SU-DHL-6 (cell line): ENCODE measurements at regions not wholly inside any gene's neighbourhood (a gene's known extent, or its start where the extent isn't known, plus 50 kb on each side); places are given as distances from the start of the nearest gene placed in this dataset.

ENCODE experiments used
- CTCF ChIP-seq: fragments of 200-600 bp; sonication (generic); IDR thresholded peaks from one replicate; pipeline ENCODE4 v1.5.1; 2017; ENCODE audit warnings: antibody characterized with exemption, mild to moderate bottlenecking, low read length, moderate library complexity; ENCODE audit not compliant: insufficient read depth, poor library complexity, severe bottlenecking
- EZH2phosphoT487 ChIP-seq: fragments of 200-600 bp; sonication (generic), shearing (Covaris generic); conservative IDR thresholded peaks from 2 replicates; pipeline ENCODE4 v1.6.1; 2018; ENCODE audit warnings: mild to moderate bottlenecking, antibody characterized with exemption, low read length, moderate library complexity, mixed read lengths

DNA sequence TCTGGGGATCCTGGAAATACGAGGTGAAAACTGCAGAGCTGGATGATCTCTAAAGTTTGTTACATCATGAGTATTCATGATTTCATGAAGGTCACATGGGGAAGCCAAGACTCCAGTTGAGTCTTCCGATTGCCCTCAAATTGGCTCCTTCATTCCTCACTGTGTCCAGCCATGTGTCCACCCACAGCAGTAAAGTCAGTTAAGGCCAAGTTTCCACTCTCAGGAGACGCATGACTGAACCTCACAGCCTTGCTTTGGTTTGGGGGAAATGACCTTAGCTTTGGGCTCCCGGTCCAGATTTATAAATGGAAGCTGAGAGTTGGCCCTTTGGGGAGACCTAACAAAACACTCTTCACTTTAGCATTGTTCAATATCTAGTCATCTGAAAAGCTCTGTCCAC, 289.7 kb upstream of the MCTP2 start:
- TF ChIP-seq CTCF (no peak), EZH2phosphoT487 (no peak)
